IMR-90 (cell line): ENCODE measurements at regions not wholly inside any gene's neighbourhood (a gene's known extent, or its start where the extent isn't known, plus 50 kb on each side); places are given as distances from the start of the nearest gene placed in this dataset.

Experiments used
- FOS ChIP-seq: fragments of 150-350 bp; IDR thresholded peaks from 2 replicates; pipeline ENCODE4 v1.6.1; 2016; ENCODE audit warnings: low read depth, low read length
- MAZ ChIP-seq: IDR thresholded peaks from 2 replicates; pipeline ENCODE4 v1.6.1; 2012; ENCODE audit warnings: low read depth, mild to moderate bottlenecking, low read length, improper control_type of control experiment, moderate library complexity, borderline replicate concordance
- MXI1 ChIP-seq: IDR thresholded peaks from 2 replicates; pipeline ENCODE4 v1.6.1; 2012; ENCODE audit warnings: low read depth, mild to moderate bottlenecking, low read length, moderate library complexity, borderline replicate concordance
- POLR2A ChIP-seq: IDR thresholded peaks from 2 replicates; pipeline ENCODE4 v1.6.1; 2012; ENCODE audit warnings: mild to moderate bottlenecking, low read depth, low read length
- TF ChIP-seq, protein P1 (sequence below): conservative IDR thresholded peaks from 2 replicates; pipeline ENCODE4 v1.5.1; 2012; ENCODE audit warnings: mild to moderate bottlenecking, low read depth, low read length, improper control_type of control experiment
- TF ChIP-seq, protein P2 (sequence below): fragments of 150-350 bp; IDR thresholded peaks from 2 replicates; pipeline ENCODE4 v1.6.1; 2017; ENCODE audit warnings: mild to moderate bottlenecking, antibody characterized with exemption, low read length, low read depth

DNA sequence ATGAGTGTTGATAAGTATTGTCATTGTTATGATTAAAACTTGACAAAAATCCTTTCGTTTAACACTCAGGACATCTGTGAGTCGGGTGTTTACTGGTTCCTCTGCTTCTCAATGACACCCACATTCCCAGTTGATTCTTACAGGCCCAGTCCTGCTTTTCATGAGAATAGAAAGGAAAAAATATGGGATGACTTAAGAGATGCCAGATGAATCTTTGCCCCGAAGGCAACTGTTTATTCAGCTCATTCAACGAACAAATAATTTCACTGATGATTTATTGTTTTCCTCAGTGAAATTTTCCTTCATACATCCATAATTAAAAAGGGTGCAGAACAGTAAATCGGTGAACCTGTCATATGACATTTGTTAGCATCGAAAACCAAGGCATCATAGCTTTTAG lies 452.4 kb upstream of the WWC1 start:
- TF ChIP-seq, protein P1, sequence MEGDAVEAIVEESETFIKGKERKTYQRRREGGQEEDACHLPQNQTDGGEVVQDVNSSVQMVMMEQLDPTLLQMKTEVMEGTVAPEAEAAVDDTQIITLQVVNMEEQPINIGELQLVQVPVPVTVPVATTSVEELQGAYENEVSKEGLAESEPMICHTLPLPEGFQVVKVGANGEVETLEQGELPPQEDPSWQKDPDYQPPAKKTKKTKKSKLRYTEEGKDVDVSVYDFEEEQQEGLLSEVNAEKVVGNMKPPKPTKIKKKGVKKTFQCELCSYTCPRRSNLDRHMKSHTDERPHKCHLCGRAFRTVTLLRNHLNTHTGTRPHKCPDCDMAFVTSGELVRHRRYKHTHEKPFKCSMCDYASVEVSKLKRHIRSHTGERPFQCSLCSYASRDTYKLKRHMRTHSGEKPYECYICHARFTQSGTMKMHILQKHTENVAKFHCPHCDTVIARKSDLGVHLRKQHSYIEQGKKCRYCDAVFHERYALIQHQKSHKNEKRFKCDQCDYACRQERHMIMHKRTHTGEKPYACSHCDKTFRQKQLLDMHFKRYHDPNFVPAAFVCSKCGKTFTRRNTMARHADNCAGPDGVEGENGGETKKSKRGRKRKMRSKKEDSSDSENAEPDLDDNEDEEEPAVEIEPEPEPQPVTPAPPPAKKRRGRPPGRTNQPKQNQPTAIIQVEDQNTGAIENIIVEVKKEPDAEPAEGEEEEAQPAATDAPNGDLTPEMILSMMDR, result no peak
- TF ChIP-seq POLR2A (no peak), MXI1 (no peak), MAZ (no peak), FOS (no peak)
- TF ChIP-seq, protein P2, sequence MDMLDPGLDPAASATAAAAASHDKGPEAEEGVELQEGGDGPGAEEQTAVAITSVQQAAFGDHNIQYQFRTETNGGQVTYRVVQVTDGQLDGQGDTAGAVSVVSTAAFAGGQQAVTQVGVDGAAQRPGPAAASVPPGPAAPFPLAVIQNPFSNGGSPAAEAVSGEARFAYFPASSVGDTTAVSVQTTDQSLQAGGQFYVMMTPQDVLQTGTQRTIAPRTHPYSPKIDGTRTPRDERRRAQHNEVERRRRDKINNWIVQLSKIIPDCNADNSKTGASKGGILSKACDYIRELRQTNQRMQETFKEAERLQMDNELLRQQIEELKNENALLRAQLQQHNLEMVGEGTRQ, result no peak
